ENCODE measurements at regions not wholly inside any gene's neighbourhood (a gene's known extent, or its start where the extent isn't known, plus 50 kb on each side); places are given as distances from the start of the nearest gene placed in this dataset.
"Not testable (repeated sequence)": the region's sequence is repeated elsewhere in the genome, so short reads cannot be mapped to it uniquely, and the experiment has no call there.

DNA sequence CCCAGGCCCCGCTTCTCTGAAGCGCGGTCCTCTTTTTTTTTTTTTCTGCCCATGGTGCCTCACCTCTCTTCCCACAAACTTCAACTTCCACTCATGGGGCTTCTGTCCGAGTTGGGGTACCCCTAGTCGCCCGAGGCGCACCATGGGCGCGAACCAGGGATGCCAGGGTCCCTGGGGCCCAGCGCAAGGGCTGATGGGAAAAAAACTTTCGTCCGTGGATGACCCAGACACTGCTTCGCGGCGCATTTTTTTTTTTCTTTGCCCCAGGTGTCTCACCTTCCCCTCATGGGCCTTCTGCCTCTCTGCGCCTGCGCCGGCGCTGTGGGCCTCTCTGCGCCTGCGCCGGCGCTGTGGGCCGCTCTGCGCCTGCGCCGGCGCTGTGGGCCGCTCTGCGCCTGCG lies 1268.8 kb downstream of the FOXD4L5 start:
- not testable (repeated sequence) for DNase-seq (ENCODE audit: low spot score)

DNA sequence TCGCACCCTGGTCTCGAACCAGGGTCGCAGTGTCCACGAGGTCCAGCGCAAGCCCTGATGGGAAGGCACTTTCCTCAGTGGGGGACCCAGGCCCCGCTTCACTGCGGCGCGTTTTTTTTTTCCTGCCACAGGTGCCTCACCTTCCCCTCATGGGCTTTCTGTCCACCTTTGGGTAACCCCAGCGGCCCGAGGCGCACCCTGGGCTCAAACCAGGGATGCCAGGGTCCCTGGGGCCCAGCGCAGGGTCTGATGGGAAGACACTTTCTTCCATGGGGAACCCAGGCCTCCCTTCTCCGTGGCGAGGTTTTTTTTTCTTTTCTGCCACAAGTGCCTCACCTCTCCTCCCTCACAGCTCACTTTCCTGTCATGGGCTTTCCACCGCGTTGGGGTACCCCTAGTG lies 1269.9 kb downstream of the FOXD4L5 start:
- DNase-seq (ENCODE audit: low spot score): no peak

GRCh38 chr9:64014386-64015091 lies 1270.5 kb downstream of the FOXD4L5 start:
- DNase-seq (ENCODE audit: low spot score): not testable (repeated sequence)

DNA sequence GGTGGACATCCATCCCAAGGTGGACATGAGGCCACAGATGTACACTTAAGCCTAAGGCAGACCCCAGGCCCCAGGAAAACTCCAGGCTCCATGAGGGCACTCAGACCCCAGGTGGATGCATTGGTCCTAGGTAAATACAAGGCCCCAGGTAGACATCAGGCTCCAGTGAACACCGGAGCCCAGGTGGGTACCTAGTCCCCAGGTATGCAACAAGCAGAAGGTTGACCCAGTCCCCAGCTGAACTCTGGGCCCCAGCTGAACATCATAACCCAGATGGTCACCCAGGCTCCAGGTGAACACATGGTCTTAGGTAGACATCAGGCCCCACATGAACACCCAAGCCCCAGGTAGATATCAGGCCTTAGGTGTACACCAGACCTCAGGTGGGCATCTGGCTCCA lies 1271.9 kb downstream of the FOXD4L5 start:
- DNase-seq (ENCODE audit: low spot score): not testable (repeated sequence)

GRCh38 chr9:64012014-64012413 lies 1273.0 kb downstream of the FOXD4L5 start:
- not testable (repeated sequence) for DNase-seq (ENCODE audit: low spot score)

DNA sequence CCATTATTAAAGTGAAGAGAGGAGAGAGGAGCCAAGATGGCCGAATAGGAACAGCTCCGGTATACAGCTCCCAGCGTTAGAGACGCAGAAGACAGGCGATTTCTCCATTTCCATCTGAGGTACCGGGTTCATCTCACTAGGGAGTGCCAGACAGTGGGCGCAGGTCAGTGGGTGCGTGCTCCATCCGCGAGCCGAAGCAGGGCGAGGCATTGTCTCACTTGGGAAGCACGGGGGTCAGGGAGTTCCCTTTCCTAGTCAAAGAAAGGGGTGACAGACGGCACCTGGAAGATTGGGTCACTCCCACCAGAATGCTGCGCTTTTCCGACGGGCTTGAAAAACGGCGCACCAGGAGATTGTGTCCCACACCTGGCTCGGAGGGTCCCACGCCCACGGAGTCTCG lies 1305.3 kb downstream of the FOXD4L5 start:
- not testable (repeated sequence) for DNase-seq (ENCODE audit: low spot score)

Data from cerebellar cortex (tissue), 1 donor.